NT2/D1 (cell line): ENCODE measurements at regions not wholly inside any gene's neighbourhood (a gene's known extent, or its start where the extent isn't known, plus 50 kb on each side); places are given as distances from the start of the nearest gene placed in this dataset.

Experiments used
- SUZ12 ChIP-seq: IDR thresholded peaks from 2 replicates; pipeline ENCODE4 v1.6.1; 2011; ENCODE audit not compliant: insufficient read length, insufficient read depth; ENCODE audit errors: extremely low read depth
- YY1 ChIP-seq: IDR thresholded peaks from 2 replicates; pipeline ENCODE4 v1.6.1; 2011; ENCODE audit not compliant: insufficient read length, insufficient read depth
- ZNF274 ChIP-seq: IDR thresholded peaks from 2 replicates; pipeline ENCODE4 v1.6.1; 2011; ENCODE audit warnings: mild to moderate bottlenecking, low read depth, low read length

- TF ChIP-seq ZNF274 (no peak), YY1 (no peak), SUZ12 (no peak)
Measured at GRCh38 chr4:116500225-116500624, 585.2 kb downstream of the TRAM1L1 start.
